ENCODE measurements at regions not wholly inside any gene's neighbourhood (a gene's known extent, or its start where the extent isn't known, plus 50 kb on each side); places are given as distances from the start of the nearest gene placed in this dataset.

DNA sequence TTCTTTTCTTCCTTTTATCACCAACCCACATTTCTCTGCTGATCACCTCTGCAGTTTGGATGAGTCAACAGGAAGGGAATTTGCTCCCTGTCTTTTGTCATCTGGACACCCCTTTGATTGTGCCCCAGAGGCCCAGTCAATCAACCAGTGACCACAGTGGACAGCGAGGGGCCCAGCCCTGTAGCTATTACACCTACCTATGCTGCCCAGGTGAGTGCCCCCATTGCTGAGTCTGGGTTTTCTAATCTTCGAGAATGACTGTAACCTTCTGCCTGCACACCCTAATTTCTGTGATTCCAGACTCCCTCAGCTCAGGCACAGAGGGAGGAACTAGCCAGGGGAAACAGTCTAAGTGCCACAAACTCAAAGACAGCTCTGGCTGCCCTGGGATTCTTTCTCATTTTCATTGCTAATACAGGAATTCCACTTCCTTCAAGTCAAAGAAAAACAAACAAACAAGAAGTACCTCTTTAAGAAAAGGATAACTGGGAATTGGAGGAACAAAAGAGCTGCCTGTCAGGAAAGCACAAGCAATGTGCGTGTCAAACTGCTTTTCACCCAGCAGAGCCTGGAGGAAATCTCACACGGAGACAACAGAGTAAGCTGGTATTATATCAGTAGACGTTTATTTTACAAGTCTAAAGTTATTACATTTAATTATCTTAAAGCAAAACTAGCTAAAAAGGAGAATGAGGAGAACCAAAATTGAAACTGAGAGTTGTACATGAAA, 311.1 kb downstream of the AJAP1 start:
- no peak for DNase-seq (ENCODE audit: low read depth in 3 of 3)

DNA sequence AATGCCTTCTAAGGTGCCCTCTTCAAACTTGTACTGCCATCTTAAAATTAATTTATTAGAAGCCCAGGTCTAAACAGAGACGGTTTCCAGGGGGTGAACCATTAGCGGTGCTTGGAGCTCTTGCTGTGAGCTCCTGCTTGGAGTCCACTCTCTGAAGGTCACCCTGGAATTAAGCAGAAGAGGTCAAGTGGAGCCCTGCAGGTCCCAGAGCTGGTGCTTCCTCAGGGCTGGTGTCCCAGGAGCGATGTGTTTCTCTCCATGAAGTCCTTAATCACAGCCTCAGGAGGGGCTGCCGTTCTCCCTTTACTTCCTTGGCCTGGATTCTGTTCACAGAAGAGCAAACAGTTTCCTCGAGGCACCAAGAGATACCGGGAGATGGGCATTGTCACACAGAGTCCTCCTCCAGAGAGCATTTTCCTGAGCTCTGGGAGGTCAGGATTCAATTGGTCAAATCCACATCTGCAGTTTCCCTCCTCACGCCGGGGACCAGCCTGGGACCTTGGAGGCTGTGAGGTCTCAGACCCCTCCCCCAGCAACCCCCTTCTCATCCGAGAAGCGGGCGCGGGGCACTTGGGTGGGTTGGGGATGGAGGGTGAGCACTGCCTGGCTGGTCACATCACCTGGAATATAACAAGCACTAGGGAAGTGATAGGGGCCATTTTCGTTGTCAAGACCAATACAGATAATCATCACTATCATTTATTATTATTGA, 310.4 kb downstream of the AJAP1 start:
- DNase-seq (ENCODE audit: low read depth in 3 of 3), result no peak

- no peak for DNase-seq (ENCODE audit: low read depth in 3 of 3)
Observed at GRCh38 chr1:4963251-4963650, 308.8 kb downstream of the AJAP1 start.

DNA sequence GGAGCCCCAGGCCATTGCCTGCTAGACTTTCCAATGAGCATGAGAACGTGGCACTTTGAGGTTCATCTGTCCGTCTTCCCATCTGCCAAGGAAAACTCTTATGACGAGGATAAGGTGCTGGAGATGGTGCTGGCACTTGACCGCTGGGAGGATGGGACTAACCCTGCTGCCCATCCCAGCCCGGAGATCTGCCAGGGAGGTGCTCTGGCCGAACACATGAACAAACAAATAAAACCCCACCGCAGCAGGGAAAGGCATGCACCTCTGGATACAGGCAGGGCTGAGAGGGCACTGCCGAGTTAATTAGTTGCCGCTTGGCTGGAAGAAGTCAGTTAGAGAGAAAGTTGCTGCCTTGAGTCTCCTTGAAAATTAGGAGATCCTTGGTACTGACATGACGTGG, 308.4 kb downstream of the AJAP1 start:
- no peak for DNase-seq (ENCODE audit: low read depth in 3 of 3)

- DNase-seq (ENCODE audit: low read depth in 3 of 3), result no peak
Observed at GRCh38 chr1:4961935-4962645, 307.7 kb downstream of the AJAP1 start.

DNA sequence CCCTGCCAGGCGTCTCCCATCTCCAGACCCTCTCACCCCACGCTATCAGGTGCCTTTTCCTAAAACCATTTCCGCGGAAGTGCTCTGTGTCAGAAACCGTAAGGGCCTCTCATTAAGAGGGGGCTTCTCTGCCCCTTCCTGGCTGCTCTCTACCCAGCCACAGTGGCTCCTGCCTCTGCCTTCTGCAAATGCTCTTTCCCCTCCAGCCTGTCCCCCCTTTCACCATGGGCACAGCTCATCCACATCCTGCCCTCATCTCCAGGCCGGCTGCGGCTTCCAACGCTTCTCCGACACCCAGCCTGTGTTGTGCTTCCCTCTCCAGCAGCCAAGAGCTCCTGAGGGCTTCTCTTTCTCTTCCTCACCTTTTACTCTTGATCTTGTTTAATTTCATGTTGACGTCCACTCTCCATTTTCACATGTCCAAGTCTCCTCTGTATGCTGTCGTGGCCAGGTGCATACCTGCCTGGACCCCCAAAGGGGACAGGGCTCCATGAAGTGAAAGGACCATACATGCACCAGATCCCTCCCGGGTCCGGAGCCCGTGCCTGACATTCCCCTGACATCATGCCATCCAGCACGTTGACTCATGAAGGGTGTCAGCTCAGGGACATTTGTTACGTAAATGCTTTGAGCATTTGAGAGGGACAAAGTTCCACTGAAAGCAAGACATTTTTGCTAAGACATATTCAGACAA, 306.5 kb downstream of the AJAP1 start:
- no peak for DNase-seq (ENCODE audit: low read depth in 3 of 3)

- no peak for DNase-seq (ENCODE audit: low read depth in 3 of 3)
Observed at GRCh38 chr1:4960336-4960735, 305.9 kb downstream of the AJAP1 start.

- DNase-seq (ENCODE audit: low read depth in 3 of 3), result no peak
Observed at GRCh38 chr1:4959216-4959615, 304.8 kb downstream of the AJAP1 start.

DNA sequence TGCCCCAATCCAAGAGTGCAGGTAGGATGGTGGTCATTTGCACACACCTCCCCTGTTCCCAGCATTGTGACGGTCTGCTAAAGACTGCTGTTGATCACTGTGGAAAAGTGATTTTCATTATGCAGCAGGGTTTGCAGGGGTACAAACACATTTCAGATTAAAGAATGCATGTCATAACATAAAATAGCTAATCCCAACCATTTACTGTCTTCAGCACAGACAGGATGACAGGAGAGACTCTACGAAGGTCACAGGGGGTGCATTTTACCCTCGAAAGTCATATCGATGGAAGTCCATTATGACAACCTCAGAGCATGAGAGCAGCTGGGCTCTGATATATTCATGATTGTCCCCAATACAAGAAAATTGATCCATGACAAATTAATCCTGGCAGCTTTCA, 302.6 kb downstream of the AJAP1 start:
- DNase-seq (ENCODE audit: low read depth in 3 of 3), result no peak

GRCh38 chr1:4954392-4954791, 300.0 kb downstream of the AJAP1 start:
- DNase-seq (ENCODE audit: low read depth in 3 of 3), result no peak

DNA sequence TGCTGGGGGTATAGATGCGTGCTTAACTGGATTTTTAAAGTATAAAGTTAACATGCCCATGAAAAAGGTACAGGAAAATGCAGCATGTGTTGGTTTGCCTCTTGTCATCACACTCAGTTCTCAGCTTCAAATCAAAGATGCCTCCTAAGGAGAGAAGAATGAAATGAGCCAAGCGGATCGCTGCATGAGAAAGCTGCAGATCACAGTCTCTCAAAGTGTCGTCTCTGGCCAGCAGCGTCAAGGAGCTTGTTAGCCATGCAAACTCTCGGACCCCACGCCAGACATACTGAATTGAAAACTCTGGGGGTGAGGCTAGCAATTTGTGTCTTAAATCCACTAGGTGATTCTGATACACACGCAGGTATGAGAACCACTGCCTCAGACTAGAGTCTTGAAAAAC, 297.2 kb downstream of the AJAP1 start:
- no peak for DNase-seq (ENCODE audit: low read depth in 3 of 3)

DNA sequence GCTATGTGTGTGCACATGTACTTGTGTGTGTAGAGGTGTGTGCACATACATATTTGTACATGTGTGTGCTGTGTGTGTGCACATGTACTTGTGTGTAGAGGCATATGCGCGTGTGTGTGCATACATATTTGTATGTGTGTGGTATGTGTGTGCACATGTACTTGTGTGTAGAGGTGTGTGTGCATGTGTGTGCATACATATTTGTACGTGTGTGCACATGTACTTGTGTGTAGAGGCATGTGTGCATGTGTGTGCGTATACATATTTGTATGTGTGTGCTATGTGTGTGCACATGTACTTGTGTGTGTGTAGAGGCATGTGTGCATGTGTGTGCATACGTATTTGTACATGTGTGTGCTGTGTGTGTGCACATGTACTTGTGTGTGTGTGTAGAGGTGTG, 291.9 kb downstream of the AJAP1 start:
- DNase-seq (ENCODE audit: low read depth in 3 of 3), result no peak

GRCh38 chr1:4944911-4945310, 290.5 kb downstream of the AJAP1 start:
- no peak for DNase-seq (ENCODE audit: low read depth in 3 of 3)

DNA sequence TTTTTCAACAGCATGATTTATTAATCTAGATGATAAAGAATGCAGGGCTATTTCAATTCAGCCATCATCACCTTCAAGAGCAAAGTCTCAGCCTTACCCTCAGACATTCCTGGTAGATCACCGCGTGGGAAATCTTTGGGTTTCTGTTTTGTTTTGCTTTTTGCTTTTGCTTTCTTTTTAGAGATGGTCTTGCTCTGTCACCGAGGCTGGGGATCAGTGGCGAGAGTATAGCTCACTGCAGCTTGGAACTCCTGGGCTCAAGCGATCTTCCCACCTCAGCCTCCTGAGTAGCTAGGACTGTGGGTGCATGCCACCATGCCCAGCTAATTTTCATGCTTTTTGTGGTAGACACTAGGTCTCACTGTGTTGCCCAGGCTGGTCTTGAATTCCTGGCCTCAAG, 289.7 kb downstream of the AJAP1 start:
- no peak for DNase-seq (ENCODE audit: low read depth in 3 of 3)

- DNase-seq (ENCODE audit: low read depth in 3 of 3), result no peak
Observed at GRCh38 chr1:4939266-4939665, 284.9 kb downstream of the AJAP1 start.

GRCh38 chr1:4937876-4938534, 283.6 kb downstream of the AJAP1 start:
- no peak for DNase-seq (ENCODE audit: low read depth in 3 of 3)

DNA sequence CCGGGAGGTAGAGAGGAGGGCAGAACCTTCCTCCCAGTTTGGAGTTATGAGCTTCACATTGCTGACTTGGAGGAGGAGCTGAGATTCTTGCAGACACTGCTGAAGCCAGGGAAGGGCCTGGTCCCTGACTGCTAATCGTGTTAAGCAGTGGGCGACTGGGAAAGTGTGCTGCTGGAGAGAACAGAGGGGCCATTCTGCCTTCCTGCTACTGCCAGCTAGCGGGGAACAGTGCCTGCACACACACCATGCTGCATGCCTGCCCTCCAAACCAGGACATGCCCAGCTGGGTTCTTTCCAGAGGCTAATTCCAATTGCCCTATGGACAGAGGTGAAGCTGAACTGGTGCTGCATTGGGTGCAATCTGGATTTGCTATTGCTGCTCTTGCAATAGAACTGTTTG, 281.4 kb downstream of the AJAP1 start:
- DNase-seq (ENCODE audit: low read depth in 3 of 3), result no peak

DNA sequence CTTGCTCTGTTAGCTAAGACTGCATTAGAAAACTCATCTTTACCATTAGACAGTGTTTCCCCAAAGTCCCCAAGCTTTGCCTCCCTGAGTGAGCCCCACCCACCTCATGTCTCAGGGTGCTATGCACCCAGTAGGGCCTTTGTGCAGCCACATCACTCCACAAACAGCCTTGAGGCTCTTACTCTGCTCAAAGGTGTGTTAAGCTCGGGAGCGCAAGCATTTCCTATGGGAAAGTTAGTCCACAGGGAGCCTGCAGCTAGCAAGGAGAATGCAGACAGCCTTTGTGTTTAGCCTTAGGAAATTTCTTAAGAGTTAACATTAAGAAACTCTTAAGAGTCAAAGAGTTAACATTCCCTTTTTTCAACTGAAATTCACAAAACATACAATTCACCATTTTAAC, 278.8 kb downstream of the AJAP1 start:
- no peak for DNase-seq (ENCODE audit: low read depth in 3 of 3)

DNA sequence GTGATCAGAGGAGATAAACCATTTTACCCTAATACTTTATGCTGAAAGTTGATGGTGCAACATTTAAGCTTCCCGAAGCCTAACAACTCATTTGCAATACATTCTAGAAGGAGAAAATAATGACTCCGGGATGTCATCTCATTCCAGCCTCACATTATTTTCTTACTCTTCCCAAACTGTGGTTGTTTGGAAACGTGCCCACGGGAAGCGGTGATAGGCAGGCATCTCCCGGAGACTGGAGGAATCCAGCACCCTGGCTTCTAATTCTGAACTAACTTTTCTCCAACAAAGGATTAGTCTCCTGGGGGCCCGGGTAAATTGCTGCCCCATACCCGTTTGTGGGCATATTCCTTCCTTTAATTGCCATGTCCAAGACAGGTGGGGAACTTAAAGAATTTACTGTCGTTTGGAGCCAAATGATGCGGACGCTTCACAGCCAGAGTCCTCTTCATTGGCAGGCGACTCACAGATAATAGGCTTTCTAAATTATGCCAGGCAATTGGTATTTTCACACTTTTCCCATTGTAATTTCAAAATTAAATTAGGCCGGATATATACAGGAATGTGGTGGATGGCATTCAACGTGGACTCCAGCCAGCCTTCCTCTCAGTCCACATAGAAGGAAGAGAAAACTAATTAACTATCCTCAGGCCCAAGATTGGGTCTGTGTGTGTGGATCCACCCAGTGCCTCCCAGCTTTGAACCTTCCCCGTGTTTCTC, 278.1 kb downstream of the AJAP1 start:
- no peak for DNase-seq (ENCODE audit: low read depth in 3 of 3)

DNA sequence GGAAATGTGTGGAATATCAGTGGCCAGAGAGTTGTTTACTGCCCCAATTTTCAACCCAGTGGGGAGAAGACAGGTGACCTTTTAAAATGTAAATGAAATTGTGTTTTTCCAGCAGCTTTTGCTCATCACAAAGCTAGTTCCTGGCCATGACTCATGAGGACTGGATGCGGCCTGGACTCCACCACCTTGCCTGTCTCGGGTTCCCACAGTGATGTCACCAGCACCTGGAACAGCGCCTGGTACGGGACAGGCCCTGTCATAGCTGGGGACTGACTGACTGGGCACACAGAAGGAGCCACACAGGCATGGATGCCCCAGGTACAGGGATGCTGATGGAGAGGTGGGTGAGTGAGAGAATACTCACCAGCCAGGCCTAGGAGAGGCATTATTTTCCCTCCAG, 277.1 kb downstream of the AJAP1 start:
- DNase-seq (ENCODE audit: low read depth in 3 of 3), result no peak

GRCh38 chr1:4928186-4928585, 273.8 kb downstream of the AJAP1 start:
- DNase-seq (ENCODE audit: low read depth in 3 of 3), result no peak
